ENCODE measurements at regions not wholly inside any gene's neighbourhood (a gene's known extent, or its start where the extent isn't known, plus 50 kb on each side); places are given as distances from the start of the nearest gene placed in this dataset.

DNA sequence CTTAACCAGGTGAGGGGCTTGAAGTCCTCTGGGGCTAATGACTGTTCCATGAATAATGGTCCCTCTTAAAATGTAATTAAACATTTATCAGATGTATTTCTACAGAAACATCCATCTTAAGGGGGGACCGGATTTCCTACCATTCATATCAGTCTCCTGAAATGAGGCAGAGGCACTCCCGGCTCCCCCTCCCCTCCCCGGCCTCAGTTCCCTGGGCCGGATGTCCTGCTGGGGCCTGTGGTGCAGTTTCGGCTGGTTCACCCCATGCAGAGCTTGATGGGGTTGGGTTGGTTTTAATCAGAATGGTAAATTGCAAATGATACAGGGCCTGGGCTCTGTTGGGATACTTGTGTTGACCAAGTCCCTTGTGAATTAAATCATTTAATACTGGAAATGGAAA is 349.4 kb downstream of the PREX1 start:
- CTCF ChIA-PET: no interaction called here
- POLR2A ChIA-PET: interaction anchor here (1.0 kb wide), 1 partner anchor 14 kb away, joined by 3 read pairs; no protein-coding TSS in a partner anchor
- TF ChIP-seq CTBP1 (IDR thresholded peaks at IDR 0.05; ENCODE audit: borderline replicate concordance): no peak
- no peak for TF ChIP-seq NFRKB (IDR thresholded peaks at IDR 0.05)
- no peak for TF ChIP-seq FOXK2 (IDR thresholded peaks at IDR 0.05)
- no peak for TF ChIP-seq LEF1 (IDR thresholded peaks at IDR 0.05; ENCODE audit: borderline replicate concordance)
- TF ChIP-seq TARDBP (IDR thresholded peaks at IDR 0.05): no peak
- TF ChIP-seq ELF4 (IDR thresholded peaks at IDR 0.05): no peak
- no peak for TF ChIP-seq SP1 (IDR thresholded peaks at IDR 0.05)
- no peak for TF ChIP-seq ZNF384 (IDR thresholded peaks at IDR 0.05)
- no peak for TF ChIP-seq ARNT (IDR thresholded peaks at IDR 0.05)
- TF ChIP-seq SUZ12 (IDR thresholded peaks at IDR 0.05): no peak
- TF ChIP-seq BHLHE40 (IDR thresholded peaks at IDR 0.05; ENCODE audit: borderline replicate concordance): no peak
- TF ChIP-seq HDGF (IDR thresholded peaks at IDR 0.05; ENCODE audit: borderline replicate concordance): no peak
- TF ChIP-seq L3MBTL2 (conservative IDR thresholded peaks at IDR 0.05): no peak
- no peak for TF ChIP-seq FOXA1 (IDR thresholded peaks at IDR 0.05)
- TF ChIP-seq, protein P1, sequence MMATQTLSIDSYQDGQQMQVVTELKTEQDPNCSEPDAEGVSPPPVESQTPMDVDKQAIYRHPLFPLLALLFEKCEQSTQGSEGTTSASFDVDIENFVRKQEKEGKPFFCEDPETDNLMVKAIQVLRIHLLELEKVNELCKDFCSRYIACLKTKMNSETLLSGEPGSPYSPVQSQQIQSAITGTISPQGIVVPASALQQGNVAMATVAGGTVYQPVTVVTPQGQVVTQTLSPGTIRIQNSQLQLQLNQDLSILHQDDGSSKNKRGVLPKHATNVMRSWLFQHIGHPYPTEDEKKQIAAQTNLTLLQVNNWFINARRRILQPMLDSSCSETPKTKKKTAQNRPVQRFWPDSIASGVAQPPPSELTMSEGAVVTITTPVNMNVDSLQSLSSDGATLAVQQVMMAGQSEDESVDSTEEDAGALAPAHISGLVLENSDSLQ (IDR thresholded peaks at IDR 0.05): no peak
- TF ChIP-seq FOXM1 (IDR thresholded peaks at IDR 0.05; ENCODE audit: borderline replicate concordance): no peak
- no peak for DNase-seq (ENCODE audit: extremely low spot score)

DNA sequence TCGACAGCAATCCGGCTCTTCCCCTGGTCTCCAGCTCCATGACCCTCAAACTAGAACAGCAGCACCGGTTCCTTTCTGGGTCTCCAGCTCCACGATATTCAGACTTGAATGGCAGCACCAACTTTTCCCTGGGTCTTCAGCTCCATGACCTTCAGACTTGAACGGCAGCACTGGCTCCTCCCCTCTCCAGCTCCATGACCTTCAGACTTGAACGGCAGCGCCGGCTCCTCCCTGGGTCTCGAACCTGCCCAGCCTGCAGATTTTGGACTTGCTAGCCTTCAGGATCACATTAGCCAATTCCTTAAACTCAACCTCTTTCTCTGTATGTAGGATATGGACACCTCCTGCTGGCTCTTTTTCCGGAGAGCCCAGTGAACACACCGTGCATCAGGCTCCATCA is 350.9 kb downstream of the PREX1 start:
- CTCF ChIA-PET: no interaction called here
- POLR2A ChIA-PET: no interaction called here
- TF ChIP-seq ZNF384 (IDR thresholded peaks at IDR 0.05) (no peak), NFRKB (IDR thresholded peaks at IDR 0.05) (no peak), L3MBTL2 (conservative IDR thresholded peaks at IDR 0.05) (no peak), ELF4 (IDR thresholded peaks at IDR 0.05) (no peak), LEF1 (IDR thresholded peaks at IDR 0.05; ENCODE audit: borderline replicate concordance) (no peak), FOXA1 (IDR thresholded peaks at IDR 0.05) (no peak), CTBP1 (IDR thresholded peaks at IDR 0.05; ENCODE audit: borderline replicate concordance) (no peak), HDGF (IDR thresholded peaks at IDR 0.05; ENCODE audit: borderline replicate concordance) (no peak), FOXM1 (IDR thresholded peaks at IDR 0.05; ENCODE audit: borderline replicate concordance) (no peak), SP1 (IDR thresholded peaks at IDR 0.05) (no peak), BHLHE40 (IDR thresholded peaks at IDR 0.05; ENCODE audit: borderline replicate concordance) (no peak), FOXK2 (IDR thresholded peaks at IDR 0.05) (no peak)
- TF ChIP-seq, protein P1 (IDR thresholded peaks at IDR 0.05): no peak
- DNase-seq (ENCODE audit: extremely low spot score): no peak

DNA sequence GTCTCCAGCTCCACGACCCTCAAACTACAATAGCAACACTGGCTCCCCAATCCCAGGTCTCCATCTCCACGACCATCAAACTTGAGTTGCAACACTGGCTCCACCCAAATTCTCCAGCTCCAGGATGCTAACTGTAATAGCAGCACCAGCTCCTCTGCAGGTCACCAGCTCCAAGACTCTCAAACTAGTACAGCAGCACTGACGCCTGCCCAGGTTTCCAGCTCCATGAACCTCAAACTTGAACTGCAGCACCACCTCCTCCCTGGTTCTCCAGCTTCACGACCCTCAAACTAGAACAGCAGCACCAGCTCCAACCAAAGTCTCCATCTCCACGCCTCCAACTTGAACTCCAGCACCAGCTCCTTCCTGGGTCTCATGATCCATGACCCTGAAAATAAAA is 353.8 kb downstream of the PREX1 start:
- POLR2A ChIA-PET: no interaction called here
- TF ChIP-seq ARNT (IDR thresholded peaks at IDR 0.05) (no peak), LEF1 (IDR thresholded peaks at IDR 0.05; ENCODE audit: borderline replicate concordance) (no peak), ELF4 (IDR thresholded peaks at IDR 0.05) (no peak)
- TF ChIP-seq, protein P1 (IDR thresholded peaks at IDR 0.05): no peak
- CTCF ChIA-PET: interaction anchor here (0.9 kb wide), 1 partner anchor 146 kb away, joined by 4 read pairs; no protein-coding TSS in a partner anchor
- no peak for DNase-seq (ENCODE audit: extremely low spot score)

DNA sequence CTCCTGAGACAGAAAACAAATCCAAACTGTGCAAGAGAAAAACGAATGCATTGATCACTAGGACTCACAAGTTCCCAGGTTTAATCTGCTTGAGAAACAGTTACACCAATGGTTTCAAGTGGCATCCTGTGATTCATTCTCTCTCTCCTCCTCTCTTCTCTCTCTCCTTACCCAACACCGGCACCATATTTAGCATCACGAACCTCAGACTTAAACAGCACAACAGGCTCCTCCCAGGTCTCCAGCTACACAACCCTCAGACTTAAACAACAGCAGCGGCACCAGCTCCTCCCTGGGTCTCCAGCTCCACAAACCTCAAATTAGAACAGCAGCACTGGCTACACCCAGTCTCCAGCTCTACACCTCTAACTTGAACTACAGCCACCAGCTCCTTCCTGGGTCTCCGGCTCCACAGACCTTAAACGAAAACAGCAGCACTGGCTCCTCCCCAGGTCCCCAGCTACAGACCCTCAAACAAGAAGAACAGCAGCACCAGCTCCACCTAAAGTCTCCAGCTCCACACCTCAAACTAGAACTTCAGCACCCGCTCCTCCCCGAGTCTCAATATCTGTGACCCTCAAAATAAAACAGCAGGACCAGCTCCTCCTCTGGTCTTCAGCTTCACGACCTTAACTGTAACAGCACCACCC is 355.9 kb downstream of the PREX1 start:
- TF ChIP-seq SUZ12 (IDR thresholded peaks at IDR 0.05) (no peak), FOXM1 (IDR thresholded peaks at IDR 0.05; ENCODE audit: borderline replicate concordance) (no peak)
- TF ChIP-seq, protein P1 (IDR thresholded peaks at IDR 0.05): no peak
- CTCF ChIA-PET: interaction anchor here (0.6 to 1.5 kb wide), 2 partner anchors 149 to 796 kb away, joined by 3 to 5 read pairs; no protein-coding TSS in a partner anchor
- DNase-seq (ENCODE audit: extremely low spot score): no peak
- POLR2A ChIA-PET: no interaction called here

DNA sequence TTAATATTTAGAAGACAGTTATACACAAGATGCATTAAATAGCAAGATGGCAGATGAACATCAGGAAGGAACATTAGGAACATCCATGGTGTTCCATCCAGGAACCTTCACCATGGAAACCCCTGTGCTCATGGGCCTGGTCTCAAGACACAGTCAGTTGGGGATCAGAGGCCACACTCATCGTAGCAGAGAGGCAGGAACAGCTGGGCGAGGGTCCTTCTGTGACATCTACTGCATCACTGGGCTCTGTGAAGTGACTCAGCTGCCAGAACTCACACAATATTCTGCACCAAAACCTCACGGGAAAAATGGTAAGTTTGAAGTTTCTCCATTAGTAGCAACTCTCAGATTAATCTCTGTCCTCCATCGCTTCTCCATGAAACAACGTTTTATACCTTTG is 356.6 kb downstream of the PREX1 start:
- POLR2A ChIA-PET: no interaction called here
- CTCF ChIA-PET: no interaction called here
- TF ChIP-seq, protein P1 (IDR thresholded peaks at IDR 0.05): no peak
- TF ChIP-seq ZNF384 (IDR thresholded peaks at IDR 0.05) (no peak), HDGF (IDR thresholded peaks at IDR 0.05; ENCODE audit: borderline replicate concordance) (no peak), LEF1 (IDR thresholded peaks at IDR 0.05; ENCODE audit: borderline replicate concordance) (no peak), ELF4 (IDR thresholded peaks at IDR 0.05) (no peak), SP1 (IDR thresholded peaks at IDR 0.05) (no peak)
- no peak for DNase-seq (ENCODE audit: extremely low spot score)

DNA sequence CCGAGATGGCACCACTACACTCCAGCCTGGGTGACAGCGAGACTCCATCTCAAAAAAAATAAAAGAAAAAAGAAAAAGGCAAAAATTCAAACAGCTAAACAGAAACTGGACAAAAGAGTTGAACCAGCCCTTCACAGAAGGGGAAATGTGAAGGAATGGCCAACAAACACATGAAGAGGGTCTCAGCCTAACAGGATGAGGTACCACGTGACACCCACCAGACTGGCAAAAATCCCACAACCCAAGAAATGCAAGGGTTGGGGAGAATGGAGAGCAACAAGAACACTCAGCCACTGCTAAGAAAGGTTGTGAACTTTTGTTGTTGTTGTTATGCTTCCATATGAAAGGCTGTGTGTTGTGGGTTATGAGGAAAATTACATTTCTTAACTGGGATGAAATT is 357.7 kb downstream of the PREX1 start:
- POLR2A ChIA-PET: no interaction called here
- TF ChIP-seq CTBP1 (IDR thresholded peaks at IDR 0.05; ENCODE audit: borderline replicate concordance): no peak
- no peak for TF ChIP-seq FOXM1 (IDR thresholded peaks at IDR 0.05; ENCODE audit: borderline replicate concordance)
- TF ChIP-seq TARDBP (IDR thresholded peaks at IDR 0.05): no peak
- no peak for TF ChIP-seq ELF4 (IDR thresholded peaks at IDR 0.05)
- no peak for TF ChIP-seq LEF1 (IDR thresholded peaks at IDR 0.05; ENCODE audit: borderline replicate concordance)
- TF ChIP-seq HDGF (IDR thresholded peaks at IDR 0.05; ENCODE audit: borderline replicate concordance): no peak
- TF ChIP-seq, protein P1 (IDR thresholded peaks at IDR 0.05): no peak
- no peak for TF ChIP-seq L3MBTL2 (conservative IDR thresholded peaks at IDR 0.05)
- TF ChIP-seq ARNT (IDR thresholded peaks at IDR 0.05): no peak
- no peak for TF ChIP-seq BHLHE40 (IDR thresholded peaks at IDR 0.05; ENCODE audit: borderline replicate concordance)
- TF ChIP-seq FOXK2 (IDR thresholded peaks at IDR 0.05): no peak
- TF ChIP-seq SP1 (IDR thresholded peaks at IDR 0.05): no peak
- TF ChIP-seq ZNF384 (IDR thresholded peaks at IDR 0.05): no peak
- no peak for TF ChIP-seq FOXA1 (IDR thresholded peaks at IDR 0.05)
- no peak for TF ChIP-seq SUZ12 (IDR thresholded peaks at IDR 0.05)
- TF ChIP-seq NFRKB (IDR thresholded peaks at IDR 0.05): no peak
- CTCF ChIA-PET: no interaction called here
- no peak for DNase-seq (ENCODE audit: extremely low spot score)

Data from HEK293T (cell line).